NCI-H187 (cell line): ENCODE measurements at regions not wholly inside any gene's neighbourhood (a gene's known extent, or its start where the extent isn't known, plus 50 kb on each side); places are given as distances from the start of the nearest gene placed in this dataset.
A peak's percentile ranks its signal among the peaks of the same experiment; 100 is the strongest.
"Not testable (repeated sequence)": the region's sequence is repeated elsewhere in the genome, so short reads cannot be mapped to it uniquely, and the experiment has no call there.

ENCODE experiments used
- DNase-seq, 2 experiments: peaks; one replicate each; lab custom pipeline; 2025; lab: John Stamatoyannopoulos, UW

DNA sequence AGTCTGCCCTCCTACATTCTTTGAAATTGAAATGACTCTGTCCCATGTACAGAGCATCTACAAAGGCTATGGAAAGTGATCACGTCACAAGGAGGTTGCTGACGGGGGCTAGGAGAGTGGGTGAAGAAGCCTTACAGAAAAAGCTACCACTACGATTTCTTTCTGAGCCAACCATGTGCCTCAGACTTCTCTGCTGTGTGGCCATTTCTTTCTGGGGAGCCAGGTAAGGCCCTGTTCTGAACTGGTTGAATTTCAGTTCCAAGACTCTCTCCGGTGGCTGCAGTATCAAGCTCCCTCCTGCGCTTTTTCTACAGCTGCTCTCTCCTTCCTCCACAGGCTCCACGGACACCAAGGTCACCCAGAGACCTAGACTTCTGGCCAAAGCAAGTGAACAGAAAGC lies 112.5 kb upstream of the PRSS1 start:
- DNase-seq = no peak

DNA sequence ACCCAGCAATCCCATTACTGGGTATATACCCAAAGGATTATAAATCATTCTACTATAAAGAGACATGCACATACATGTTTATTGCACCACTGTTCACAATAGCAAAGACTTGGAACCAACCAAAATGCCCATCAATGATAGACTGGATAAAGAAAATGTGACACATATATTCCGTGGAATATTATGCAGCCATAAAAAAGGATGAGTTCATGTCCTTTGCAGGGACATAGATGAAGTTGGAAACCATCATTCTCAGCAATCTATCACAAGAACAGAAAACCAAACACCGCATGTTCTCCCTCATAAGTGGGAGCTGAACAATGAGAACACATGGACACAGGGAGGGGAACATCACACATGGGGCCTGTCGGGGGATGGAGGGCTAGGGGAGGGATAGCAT lies 113.2 kb upstream of the PRSS1 start:
- DNase-seq = not testable (repeated sequence)

DNA sequence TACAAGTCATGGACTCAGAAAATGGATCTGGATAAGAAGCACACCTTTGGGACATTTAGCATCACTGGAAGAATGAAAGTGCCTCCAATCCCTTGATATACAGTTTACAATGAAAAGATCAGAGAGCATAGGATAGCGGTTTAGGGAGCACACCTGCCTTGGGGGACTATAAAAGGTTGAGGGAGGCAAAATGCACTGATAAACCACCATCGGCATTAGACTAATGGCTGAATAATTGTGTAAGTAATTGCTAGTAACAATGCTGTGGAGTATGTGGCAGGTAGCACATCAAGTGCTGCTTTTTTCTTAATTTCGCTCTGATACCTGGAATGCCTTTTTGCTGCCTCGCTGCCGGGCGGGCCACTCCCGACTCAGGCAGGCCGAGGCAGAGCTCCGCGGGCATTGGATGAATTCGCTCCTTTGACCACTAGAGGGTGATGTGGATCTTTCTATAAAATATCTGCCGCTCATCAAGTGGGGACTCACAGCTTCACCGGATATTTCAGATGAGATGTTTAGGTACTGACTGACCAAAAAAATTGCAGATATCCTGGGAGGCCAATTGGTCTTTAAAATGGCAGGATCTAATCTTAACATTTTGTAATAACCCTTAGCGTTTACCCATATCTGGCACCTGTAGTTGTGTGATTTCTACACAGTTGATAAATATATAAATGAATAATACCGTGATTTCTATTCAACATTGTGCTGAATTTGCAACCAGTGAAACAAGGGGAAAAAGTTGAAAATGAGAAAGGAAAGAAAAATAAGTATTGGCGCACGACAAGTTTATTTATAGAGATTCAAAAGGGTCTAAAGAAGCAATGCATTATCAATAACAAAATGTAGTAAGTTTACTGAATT lies 116.8 kb upstream of the PRSS1 start:
- DNase-seq = peak; percentile 66 to 75

DNA sequence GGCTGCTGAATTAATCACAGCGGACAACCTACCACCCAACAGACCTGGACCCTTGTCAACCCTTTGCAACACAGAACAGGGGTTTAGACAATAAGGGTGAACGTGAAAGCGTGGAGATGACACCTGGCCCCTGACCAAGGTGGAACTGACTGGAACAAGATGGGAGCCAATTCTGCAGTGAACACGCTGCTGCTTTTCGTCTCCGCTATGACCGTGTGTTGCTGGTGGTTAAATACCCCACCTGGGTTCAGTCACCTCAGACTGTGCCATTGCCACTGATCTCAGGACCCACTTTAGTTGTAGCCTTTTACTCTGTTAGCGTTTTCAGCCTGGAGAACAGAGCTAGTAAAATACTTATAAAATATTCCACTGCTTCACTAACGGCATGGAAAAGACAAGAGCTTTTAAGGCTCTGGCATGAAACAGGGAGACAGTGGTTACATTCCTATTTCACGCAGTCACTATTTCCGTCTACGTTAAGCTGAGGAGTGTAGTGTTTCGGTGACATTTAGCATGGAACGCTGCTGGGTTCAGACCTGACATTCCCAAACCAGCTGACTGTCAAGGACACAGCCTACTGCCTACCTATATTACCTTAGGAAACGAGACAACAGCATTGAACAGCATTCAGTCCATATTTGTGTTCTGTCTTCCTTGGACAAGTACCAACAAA lies 119.5 kb upstream of the PRSS1 start:
- no peak for DNase-seq

DNA sequence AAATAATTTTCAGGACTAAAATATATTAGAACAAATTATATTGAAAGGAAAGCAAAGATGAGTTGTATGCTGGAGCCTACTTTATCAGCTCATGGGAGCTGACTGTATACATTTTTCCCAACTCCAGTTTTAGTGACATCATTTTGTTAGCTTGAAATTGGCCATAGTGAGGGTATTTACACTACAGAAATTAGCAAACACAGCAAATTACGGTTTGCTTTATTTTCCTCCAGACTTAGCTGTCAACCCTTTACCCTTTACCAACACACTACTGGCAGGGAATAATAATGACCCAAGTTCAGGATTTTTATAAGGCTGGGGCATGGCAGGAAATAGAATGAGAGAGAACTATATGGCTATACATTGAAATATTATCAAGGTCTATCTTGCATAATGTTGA lies 120.3 kb upstream of the PRSS1 start:
- DNase-seq = no peak

DNA sequence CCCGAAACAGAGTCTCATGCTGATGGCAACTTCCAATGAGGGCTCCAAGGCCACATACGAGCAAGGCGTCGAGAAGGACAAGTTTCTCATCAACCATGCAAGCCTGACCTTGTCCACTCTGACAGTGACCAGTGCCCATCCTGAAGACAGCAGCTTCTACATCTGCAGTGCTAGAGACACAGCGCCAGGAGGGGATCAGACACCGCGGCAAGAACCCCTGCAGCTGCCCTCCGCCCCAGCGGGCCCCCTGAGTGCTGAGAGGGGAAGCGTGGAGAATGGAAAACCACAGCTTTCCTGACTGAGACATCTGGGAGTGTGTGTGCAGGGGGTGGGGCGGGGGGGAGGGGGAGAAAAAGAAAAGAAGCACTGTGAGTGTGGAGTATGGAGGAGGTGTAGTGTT lies 122.0 kb upstream of the PRSS1 start:
- not testable (repeated sequence) for DNase-seq

DNA sequence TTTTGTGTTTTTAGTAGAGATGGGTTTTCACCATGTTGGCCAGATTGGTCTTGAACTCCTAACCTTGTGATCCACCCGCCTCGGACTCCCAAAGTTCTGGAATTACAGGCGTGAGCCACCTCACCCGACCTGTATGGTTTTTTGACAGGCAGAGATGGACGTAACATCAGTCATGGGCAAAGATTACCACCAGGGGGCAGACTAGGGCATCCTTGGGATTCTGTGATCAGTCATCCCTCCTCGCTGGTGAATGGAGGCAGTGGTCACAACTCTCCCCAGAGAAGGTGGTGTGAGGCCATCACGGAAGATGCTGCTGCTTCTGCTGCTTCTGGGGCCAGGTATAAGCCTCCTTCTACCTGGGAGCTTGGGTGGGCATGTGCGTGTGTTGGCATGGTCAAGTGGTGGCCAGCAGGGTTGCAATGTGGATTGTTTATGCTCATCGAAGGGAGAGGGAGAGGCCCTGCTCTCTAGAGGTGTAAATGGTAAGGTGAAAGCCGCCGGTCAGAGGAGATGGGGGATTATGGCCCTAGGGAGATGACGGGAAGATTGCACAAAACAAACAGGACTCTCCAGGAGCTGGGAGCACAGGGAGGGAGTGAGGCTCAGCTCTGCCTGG lies 122.7 kb upstream of the PRSS1 start:
- peak in 1 of 2 experiments; percentile 11 for DNase-seq

DNA sequence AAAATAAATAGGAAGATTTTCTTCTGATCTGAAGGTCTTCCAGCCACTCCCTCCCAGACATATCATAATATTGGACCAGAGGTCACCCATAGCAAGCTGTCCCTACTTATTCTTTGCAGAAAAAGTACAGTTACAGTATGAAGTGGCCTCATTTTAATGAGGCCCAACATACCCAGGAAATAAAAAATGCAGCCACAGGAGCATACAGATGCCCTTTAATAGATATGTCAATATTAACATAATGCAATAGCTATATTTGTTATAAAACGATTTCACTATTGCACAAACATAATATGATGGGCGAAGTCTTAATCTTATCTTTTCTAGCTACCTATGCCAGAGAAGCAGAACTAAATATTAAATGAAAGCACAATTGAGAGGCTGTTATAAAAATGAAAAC lies 124.1 kb upstream of the PRSS1 start:
- not testable (repeated sequence) for DNase-seq

DNA sequence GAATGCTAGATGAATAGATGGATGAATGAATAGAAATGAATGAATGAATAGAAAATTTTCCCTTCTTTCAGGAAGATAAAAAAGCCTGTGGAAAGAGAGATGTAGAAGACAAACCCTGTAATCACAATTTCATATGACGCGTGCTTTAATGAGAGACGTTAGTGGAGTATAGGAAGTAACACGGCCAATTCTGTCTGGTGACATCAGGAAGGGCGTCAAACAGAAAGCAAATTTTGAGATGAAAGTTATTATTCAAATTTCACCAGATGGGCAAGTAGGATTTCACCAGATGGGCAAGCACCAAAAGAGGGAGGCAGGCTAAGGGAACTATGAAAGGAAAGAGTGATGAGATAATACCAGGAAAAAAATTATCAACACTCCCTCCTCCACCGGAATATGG lies 128.9 kb upstream of the PRSS1 start:
- no peak for DNase-seq

DNA sequence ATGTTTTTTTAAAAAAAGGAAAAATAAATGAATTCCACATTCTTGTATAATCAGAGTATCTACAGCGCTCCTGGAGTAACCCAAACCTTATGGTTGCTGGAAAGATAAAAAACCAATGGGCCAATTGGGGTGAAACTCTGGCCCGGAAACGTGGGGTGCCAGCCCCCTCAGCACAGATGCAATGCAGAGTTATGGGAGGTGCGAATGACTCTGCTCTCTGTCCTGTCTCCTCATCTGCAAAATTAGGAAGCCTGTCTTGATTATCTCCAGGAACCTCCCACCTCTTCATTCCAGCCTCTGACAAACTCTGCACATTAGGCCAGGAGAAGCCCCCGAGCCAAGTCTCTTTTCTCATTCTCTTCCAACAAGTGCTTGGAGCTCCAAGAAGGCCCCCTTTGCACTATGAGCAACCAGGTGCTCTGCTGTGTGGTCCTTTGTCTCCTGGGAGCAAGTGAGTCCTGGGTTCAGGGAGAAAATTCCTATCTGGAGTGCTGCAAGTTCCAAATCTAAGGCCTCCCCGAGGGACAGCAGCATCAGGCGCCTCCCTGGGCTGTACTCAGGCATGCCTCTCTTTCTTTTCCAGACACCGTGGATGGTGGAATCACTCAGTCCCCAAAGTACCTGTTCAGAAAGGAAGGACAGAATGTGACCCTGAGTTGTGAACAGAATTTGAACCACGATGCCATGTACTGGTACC lies 130.5 kb upstream of the PRSS1 start:
- no peak for DNase-seq

DNA sequence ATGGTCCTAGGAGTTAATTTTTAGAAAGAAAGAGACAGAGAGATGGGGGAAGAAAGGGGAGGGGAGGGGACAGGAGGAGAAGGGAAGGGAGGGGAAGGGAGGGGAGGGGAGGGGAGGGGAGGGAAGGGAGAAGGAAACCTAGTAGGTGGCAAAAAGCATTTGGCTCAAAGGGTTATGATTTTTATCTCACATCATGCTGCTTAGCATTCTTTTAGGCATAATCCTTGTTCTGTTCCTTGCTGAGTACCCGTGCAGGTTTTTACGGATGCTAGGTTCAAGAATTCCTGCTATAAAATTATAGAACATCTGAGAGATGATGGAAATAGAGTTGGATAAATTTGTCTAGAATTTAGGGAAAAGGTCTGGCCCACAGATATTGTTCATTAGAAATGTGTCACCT lies 132.4 kb upstream of the PRSS1 start:
- no peak for DNase-seq

DNA sequence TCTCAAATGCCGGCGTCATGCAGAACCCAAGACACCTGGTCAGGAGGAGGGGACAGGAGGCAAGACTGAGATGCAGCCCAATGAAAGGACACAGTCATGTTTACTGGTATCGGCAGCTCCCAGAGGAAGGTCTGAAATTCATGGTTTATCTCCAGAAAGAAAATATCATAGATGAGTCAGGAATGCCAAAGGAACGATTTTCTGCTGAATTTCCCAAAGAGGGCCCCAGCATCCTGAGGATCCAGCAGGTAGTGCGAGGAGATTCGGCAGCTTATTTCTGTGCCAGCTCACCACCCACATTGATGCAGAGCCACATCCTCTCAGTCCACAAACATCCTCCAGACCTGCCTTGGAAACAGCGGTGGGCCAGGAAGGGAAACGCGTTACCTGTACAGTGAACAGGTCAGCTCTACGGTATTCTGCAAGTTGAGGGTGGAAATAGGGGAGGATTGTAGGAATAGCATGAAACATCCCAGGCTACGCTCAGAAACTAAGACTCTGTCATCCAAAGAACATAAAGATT lies 133.1 kb upstream of the PRSS1 start:
- DNase-seq = no peak

DNA sequence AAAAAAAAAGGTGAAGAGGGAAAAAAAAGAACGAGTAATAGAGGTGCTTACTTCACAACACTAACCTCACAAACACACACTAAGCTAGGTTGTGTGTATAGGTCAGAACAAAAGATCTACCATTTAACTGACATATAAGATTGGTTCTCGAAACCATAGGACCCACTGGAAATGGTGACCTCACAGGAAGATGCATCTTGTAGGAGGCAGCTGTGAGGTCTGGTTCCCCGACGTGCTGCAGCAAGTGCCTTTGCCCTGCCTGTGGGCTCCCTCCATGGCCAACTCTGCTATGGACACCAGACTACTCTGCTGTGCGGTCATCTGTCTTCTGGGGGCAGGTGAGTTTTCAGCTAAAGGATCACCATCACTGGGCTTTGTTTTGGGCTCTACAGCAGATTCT lies 133.8 kb upstream of the PRSS1 start:
- no peak for DNase-seq

DNA sequence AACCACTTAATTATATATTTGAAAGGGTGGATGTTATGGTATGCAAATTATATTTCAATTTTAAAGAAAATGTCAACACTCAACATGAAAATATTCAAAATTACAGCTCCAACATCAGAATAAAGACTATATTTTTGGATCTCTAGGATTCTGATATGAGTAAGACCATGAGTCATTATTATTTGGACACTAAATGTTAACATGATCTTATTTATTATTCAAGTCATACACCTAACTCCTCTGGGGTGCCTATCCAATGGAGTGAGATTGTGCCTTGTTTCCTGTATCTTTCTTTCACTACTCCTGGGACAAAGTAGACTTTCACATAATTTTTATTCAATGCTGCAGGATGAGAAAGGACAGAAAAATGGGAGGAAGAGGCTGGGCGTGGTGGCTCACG lies 135.2 kb upstream of the PRSS1 start:
- DNase-seq = no peak

DNA sequence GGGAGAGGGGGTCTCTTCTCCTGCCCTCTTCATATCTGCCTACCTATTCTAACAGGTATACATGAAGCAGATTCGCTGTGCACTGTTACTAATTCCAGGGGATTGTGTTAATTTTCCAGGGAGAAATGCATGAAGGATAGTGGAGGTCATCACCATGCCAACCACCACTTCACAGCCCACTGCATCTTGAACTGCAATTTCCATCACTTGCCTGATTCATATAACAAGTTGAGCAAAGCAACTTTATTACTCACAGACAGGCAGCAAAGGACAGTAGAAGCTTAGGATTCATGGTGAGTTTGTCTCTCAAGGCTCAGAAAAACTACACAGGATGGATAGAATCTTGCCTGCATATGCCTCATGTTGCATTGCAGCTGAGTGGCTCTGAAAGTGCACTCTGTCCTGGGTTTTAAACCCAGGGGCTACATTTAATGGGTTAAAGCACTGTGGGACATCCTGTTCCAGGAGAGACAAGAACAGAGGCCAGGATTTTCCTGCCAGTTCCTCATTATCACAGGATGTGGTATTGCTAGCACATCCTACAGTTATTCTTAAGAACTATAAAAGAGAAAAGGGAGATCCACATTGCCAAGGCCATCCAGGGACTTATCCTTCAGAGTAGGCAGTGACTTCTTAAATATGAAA lies 136.9 kb upstream of the PRSS1 start:
- DNase-seq = no peak

DNA sequence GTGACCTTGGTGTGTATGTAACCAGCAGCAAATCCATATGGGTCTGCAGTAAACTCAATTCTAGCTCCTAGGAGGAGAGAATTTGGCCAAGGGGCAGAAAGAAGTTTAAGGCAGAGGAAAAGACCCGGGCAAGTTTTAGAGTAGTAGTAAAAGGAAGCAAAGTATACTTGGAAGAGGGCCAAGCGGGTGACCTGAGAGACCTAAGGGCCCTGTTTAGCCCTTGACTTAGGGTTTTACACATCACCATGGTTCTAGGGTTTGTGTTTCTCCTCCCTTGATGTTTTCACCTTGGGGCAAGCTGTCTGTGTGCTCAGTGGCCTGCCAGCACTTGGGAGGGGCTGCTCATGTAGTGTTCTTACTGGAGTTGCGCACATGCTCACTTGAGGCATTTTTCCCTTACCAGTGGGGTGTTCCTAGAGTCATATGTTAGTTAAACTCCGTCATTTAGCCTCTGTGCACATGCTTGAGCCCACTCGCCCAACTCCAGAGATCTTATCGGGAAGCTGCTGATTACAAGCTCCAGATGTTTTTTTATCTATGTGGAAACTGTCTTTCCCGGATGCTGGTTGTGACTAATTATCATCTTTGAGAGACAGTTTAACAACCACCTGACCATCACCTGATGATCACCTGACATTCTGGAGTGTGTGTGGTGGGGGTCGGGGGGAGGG lies 137.6 kb upstream of the PRSS1 start:
- no peak for DNase-seq

DNA sequence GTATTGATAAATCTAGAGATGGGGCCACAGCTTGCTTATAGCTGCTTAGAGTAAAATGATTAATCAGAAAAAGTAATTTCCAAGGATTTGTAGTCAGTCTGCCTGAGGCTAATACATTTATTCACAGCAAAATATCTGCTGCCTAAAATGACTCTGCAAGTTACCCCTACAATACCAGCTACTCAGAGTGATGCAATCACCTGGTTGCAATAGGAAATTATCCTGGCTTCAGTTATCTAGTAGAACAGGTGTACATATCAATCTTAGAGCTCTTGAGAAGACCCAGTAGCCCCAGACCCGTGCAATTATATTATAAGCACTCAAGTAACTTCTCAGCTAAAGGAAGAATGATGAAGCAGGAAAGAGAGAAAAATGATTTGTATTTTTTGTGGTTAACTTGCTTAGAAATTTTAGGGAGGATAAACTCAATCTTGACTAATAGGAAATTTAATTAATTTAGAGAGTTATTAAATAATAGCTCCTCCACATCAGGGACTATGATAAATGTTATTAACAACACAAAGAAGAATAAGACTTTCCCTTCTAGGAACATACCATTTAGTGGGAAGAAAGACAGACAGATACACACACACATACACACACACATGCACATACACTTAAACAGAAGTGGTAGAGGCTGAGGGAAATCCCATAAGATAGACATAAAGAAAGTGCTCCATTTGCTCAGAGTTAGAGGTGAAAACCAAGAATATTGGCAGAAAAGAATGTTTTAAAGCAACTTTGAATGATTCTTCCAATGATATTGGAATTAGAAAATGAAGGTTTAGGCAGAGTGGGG lies 140.4 kb upstream of the PRSS1 start:
- no peak for DNase-seq

DNA sequence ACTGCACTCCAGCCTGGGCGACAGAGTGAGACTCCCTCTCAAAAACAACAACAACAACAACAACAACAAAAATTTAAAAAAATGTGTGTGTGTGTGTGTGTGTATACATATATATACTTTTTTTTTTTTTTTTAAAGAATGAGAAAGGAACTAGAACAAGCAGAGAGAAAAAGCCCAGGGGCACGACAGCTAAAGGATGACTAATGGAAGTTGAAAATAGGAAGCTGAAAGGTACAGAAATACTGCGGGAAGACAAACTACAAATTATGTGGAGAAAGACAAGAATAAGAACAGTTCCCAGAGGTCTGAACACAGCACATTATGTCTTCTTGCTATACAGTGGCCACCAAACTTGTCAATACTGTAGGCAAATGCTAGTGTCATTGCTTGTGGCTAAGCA lies 141.9 kb upstream of the PRSS1 start:
- no peak for DNase-seq

DNA sequence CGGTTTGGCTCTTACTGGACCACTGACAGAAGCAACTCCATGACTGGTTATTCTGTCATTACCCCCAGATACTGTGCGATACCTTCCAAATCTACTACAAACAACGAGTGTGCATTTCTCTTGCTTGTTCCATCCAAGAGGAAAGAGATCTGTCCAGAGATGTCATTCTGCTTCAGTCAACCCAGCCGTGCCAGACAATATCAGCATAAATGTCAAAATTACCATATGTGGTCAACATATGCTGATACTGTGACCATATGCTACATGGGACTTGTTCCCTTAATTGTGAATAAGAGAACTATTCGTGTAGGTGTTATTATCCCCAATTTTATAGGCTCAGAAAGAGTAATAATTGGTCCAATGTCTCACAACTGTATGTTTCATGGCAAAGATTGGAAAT lies 143.2 kb upstream of the PRSS1 start:
- DNase-seq = no peak

DNA sequence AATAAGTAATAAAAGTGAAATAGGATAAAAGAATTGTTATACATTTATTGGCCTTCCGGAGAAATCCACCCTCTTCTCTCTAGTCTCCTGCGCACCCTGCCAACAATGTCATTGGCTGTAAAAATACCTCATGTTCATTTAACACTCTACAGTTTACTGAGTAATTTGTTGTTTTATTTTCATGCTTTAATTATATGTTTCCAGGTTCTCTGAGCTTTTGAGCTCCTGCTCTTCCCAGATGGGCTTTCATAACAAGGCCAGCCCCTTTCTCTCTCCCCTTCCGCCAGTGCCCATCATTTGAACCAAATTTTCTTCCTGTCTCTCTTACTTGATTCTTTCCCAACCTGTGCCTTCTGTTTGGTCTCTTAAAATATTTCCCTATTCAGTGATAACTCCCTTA lies 144.6 kb upstream of the PRSS1 start:
- DNase-seq = no peak
